Activated B cell treated with CpG ODN at 0.5 μM for 24 hours (primary cell): ENCODE measurements at regions not wholly inside any gene's neighbourhood (a gene's known extent, or its start where the extent isn't known, plus 50 kb on each side); places are given as distances from the start of the nearest gene placed in this dataset.

Source experiments
- ATAC-seq: fragments of 200-7000 bp; cut with Tn5 transposase; one replicate; pipeline ENCODE4 v1.10.0; 2021; ENCODE audit warnings: low read depth, mild to moderate bottlenecking, moderate library complexity
- CTCF ChIA-PET: fragments of 350-600 bp; sonication (Branson Sonifier 250); formaldehyde crosslinking; loops from one replicate; lab custom pipeline; 2021; ENCODE audit warnings: antibody characterized with exemption; lab: Charles Lee
- POLR2A ChIA-PET: fragments of 350-600 bp; sonication (Branson Sonifier 250); formaldehyde crosslinking; loops from one replicate; lab custom pipeline; 2021; ENCODE audit warnings: antibody characterized with exemption; lab: Charles Lee
- DNase-seq: peaks from one replicate; pipeline ENCODE4 v3.0.0; 2022
- H3K27ac Mint-ChIP-seq: one replicate; pipeline ENCODE4 v1.8.0; 2020; ENCODE audit warnings: mixed read lengths
- H3K27me3 Mint-ChIP-seq: one replicate; pipeline ENCODE4 v1.8.0; 2021; ENCODE audit warnings: mixed read lengths
- H3K36me3 Mint-ChIP-seq: one replicate; pipeline ENCODE4 v1.8.0; 2021; ENCODE audit warnings: low read depth, mixed read lengths
- H3K4me1 Mint-ChIP-seq: one replicate; pipeline ENCODE4 v1.8.0; 2021; ENCODE audit warnings: mixed read lengths
- H3K4me3 Mint-ChIP-seq: one replicate; pipeline ENCODE4 v1.8.0; 2020; ENCODE audit warnings: mild to moderate bottlenecking, mixed read lengths
- H3K9me3 Mint-ChIP-seq: one replicate; pipeline ENCODE4 v1.8.0; 2020; ENCODE audit warnings: mixed read lengths
- intact Hi-C: fragments of 100-400 bp; cut with micrococcal nuclease; formaldehyde crosslinking; loops from one replicate; pipeline ENCODE4 v1.15.1; 2024
- TF ChIP-seq, protein P1 (sequence below): fragments of 200-600 bp; IDR thresholded peaks from one replicate; pipeline ENCODE4 v1.8.0; 2022; ENCODE audit warnings: antibody characterized with exemption, mild to moderate bottlenecking

- ATAC-seq (no peak), DNase-seq (no peak)
- POLR2A ChIA-PET = no interaction called here
- no peaks in the 10 kb centered on the region for H3K4me1 Mint-ChIP-seq
- intact Hi-C loops = no loop called here
- no peak overlapping the region for H3K4me3 Mint-ChIP-seq
- no peaks in the 10 kb centered on the region for H3K9me3 Mint-ChIP-seq
- TF ChIP-seq, protein P1, sequence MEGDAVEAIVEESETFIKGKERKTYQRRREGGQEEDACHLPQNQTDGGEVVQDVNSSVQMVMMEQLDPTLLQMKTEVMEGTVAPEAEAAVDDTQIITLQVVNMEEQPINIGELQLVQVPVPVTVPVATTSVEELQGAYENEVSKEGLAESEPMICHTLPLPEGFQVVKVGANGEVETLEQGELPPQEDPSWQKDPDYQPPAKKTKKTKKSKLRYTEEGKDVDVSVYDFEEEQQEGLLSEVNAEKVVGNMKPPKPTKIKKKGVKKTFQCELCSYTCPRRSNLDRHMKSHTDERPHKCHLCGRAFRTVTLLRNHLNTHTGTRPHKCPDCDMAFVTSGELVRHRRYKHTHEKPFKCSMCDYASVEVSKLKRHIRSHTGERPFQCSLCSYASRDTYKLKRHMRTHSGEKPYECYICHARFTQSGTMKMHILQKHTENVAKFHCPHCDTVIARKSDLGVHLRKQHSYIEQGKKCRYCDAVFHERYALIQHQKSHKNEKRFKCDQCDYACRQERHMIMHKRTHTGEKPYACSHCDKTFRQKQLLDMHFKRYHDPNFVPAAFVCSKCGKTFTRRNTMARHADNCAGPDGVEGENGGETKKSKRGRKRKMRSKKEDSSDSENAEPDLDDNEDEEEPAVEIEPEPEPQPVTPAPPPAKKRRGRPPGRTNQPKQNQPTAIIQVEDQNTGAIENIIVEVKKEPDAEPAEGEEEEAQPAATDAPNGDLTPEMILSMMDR = no peak
- no peaks in the 10 kb centered on the region for H3K27me3 Mint-ChIP-seq
- CTCF ChIA-PET = no interaction called here
- no peak overlapping the region for H3K27ac Mint-ChIP-seq
- no peaks in the 10 kb centered on the region for H3K36me3 Mint-ChIP-seq
These were observed 96.6 kb upstream of the KCNA4 start for GRCh38 chr11:30113326-30113898.

DNA sequence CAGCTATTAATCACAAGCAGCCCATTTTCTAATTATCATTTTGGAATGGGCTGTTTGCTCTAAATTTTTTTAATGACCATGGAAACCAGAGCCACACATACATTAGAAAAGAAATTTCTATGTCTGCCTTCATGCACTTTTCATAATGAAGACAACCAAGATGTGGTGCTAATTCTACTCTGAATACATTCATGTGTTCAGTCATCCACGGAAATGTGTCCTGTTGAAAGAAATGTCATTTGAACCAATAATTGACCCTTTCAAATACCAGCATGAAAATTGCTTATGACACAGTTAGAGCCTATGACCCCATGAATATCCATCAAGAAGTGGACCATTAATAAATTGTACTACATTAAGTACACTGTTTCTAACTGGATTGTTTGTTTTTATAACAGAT lies 99.7 kb upstream of the KCNA4 start:
- POLR2A ChIA-PET = no interaction called here
- H3K27ac Mint-ChIP-seq = no peak overlapping the region
- DNase-seq = no peak
- CTCF ChIA-PET = no interaction called here
- no peaks in the 10 kb centered on the region for H3K36me3 Mint-ChIP-seq
- no peak overlapping the region for H3K4me3 Mint-ChIP-seq
- intact Hi-C loops = no loop called here
- no peaks in the 10 kb centered on the region for H3K27me3 Mint-ChIP-seq
- no peaks in the 10 kb centered on the region for H3K4me1 Mint-ChIP-seq
- H3K9me3 Mint-ChIP-seq = no peaks in the 10 kb centered on the region
- ATAC-seq = no peak
- TF ChIP-seq, protein P1 = no peak

GRCh38 chr11:30120045-30120589 lies 103.3 kb upstream of the KCNA4 start:
- intact Hi-C loops = no loop called here
- ChIA-PET POLR2A (no interaction called here), CTCF (no interaction called here)
- ATAC-seq (no peak), DNase-seq (no peak)
- Mint-ChIP-seq H3K27me3 (peaks cover 2% of the 10 kb centered on the region), H3K9me3 (no peaks in the 10 kb centered on the region), H3K27ac (no peak overlapping the region), H3K4me1 (no peaks in the 10 kb centered on the region), H3K36me3 (no peaks in the 10 kb centered on the region), H3K4me3 (no peak overlapping the region)
- TF ChIP-seq, protein P1 = no peak

GRCh38 chr11:30125456-30125855 lies 105.4 kb upstream of the FSHB start:
- intact Hi-C loops = no loop called here
- Mint-ChIP-seq H3K36me3 (no peaks in the 10 kb centered on the region), H3K4me3 (no peak overlapping the region), H3K9me3 (no peaks in the 10 kb centered on the region), H3K27me3 (peaks cover 2% of the 10 kb centered on the region), H3K27ac (no peak overlapping the region), H3K4me1 (no peaks in the 10 kb centered on the region)
- ChIA-PET CTCF (interaction anchor here (5.3 kb wide), 1 partner anchor 17 kb away, joined by 34 read pairs; no protein-coding TSS in a partner anchor), POLR2A (no interaction called here)
- ATAC-seq (no peak), DNase-seq (no peak)
- TF ChIP-seq, protein P1 = no peak

DNA sequence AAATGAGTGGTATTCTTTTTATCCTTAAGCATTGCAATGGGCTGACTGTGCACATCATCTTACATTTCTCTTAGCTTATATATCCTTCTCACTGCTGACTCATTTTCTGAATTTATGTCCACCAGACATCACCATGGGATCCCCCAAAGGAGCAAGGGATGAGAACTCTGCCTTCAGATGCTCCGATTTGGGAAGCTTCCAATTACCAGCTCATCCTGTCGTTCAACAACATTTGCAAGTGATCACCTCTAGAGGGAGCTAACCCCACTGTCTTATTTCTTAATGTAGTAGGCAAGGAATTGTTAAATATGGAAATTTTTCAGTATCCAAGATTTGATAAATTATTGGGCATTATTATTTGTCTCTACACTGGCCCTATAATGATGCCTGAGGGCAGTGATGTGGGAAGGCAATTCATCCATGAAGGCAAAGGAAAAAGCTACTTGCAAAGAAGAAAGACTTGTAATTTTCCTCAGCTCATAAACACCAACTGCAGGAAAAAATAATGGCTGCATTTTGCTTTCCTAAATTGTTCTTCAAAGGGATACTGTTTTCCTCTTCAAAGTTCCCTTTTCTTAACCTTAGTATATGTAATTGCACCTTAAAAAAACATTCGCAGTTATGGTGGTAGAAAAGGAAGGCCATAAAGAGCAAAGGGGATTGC lies 102.4 kb upstream of the FSHB start:
- no peak overlapping the region for H3K4me3 Mint-ChIP-seq
- TF ChIP-seq, protein P1 = no peak
- no peak for ATAC-seq
- ChIA-PET POLR2A (no interaction called here), CTCF (interaction anchor here (0.8 to 5.3 kb wide), 8 partner anchors 9 to 205 kb away, joined by 3 to 34 read pairs (median 3); no protein-coding TSS in a partner anchor)
- no peak for DNase-seq
- peaks cover 2% of the 10 kb centered on the region for H3K27me3 Mint-ChIP-seq
- no peaks in the 10 kb centered on the region for H3K9me3 Mint-ChIP-seq
- H3K4me1 Mint-ChIP-seq = no peaks in the 10 kb centered on the region
- H3K27ac Mint-ChIP-seq = no peak overlapping the region
- intact Hi-C loops = no loop called here
- H3K36me3 Mint-ChIP-seq = no peaks in the 10 kb centered on the region
